HG03521 (cell line): ENCODE measurements at regions not wholly inside any gene's neighbourhood (a gene's known extent, or its start where the extent isn't known, plus 50 kb on each side); places are given as distances from the start of the nearest gene placed in this dataset.
A peak's percentile ranks its signal among the peaks of the same experiment; 100 is the strongest.
"Not testable (repeated sequence)": the region's sequence is repeated elsewhere in the genome, so short reads cannot be mapped to it uniquely, and the experiment has no call there.

Experiments
- ATAC-seq: cut with Tn5 transposase; IDR thresholded peaks from one replicate; pipeline ENCODE4 v1.9.1; 2021; ENCODE audit warnings: mild to moderate bottlenecking, moderate library complexity; ENCODE audit not compliant: unreplicated experiment

GRCh38 chr13:50226515-50227155, 211.4 kb downstream of the KCNRG start:
- ATAC-seq: no peak

GRCh38 chr13:50227361-50227760, 212.1 kb downstream of the KCNRG start:
- ATAC-seq: no peak

DNA sequence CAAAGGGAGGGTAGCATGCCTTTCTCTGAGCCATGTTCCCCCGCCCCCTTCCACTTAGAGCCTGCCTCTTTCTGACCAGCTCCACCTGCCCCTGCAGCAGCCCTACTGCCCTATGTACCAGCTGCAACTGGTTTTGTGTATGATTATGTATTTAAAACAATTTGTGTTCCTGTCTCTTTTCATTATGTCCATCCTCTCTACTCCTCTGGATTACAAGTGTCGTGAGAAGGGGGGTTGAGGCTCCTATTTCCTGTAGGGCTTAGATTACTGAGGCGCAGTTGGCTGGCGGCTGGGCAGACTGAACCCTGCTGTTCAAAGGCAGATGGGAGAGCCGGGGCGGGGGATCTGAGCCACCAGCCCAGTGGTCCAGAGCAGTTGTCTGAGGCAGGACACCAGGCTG, 213.3 kb downstream of the KCNRG start:
- ATAC-seq: no peak

- no peak for ATAC-seq
These were observed 214.9 kb downstream of the KCNRG start for GRCh38 chr13:50229960-50230661.

DNA sequence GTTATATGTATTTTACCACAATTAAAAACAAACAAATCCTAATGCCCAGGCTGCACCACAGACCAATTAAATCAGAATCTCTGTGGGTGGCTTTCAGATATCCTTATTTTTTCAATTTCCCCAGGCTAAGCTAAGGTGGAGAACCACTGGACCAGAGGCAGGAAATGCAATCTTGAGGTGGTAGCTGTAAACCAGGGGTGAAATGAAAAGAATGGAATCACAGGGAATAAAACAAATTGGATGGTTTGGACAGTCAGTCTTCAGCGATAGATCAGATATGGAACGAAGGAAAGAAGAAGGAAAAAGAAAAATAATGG, 215.4 kb downstream of the KCNRG start:
- no peak for ATAC-seq

GRCh38 chr13:50233574-50233973, 218.3 kb downstream of the KCNRG start:
- ATAC-seq: not testable (repeated sequence)

DNA sequence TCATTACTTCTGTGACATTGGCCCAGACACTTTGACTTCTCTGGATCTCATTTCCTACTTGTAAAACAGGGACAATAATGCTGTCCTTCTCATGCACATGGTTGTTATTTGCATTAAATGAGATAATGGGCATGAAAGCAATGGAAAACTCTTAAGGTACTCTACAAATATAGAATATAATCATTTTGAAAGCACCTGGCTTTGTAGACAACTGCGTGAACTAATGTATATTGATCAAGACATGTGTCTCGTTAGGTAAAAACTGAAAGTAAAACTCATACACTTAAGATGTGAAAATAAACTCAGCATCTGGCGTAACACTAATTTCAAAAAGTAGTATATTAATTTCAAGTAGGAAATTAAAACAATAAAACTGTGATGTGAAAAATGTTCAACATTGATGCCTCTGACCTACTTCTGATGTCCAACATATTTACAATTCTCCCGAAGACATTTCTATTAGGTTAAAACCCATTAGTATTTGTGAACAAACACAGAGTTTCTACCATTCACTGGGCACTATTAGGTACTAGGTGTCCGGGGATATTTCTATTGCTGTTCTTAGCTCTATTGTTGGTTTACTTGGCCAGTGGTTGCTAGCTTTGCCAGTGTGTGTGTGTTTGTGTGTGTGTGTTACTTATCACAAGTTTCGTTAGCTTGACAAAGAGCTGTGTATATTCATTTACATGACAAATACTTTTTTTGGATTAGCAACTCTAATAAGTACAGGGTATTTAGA, 220.5 kb downstream of the KCNRG start:
- ATAC-seq: no peak

DNA sequence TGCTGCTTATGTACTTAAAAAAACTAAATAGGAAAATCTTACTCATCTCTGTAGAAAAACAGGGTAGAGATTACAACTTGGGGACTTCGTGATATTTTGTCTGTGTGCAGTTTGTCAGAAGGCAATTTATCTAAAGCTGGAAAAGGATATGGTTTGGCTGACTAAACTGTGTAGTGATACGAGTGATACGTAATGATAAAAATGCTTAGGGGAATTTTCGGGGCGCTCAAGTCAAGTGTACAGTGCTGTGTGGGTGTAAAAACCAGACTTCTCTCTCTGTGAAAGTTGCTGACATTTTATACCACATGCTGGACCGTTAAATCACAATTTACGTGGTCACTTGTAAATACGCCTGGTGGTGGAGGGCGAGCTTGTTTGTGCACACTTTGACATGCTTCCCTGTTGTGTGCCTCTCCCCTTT, 221.7 kb downstream of the KCNRG start:
- ATAC-seq: peak; percentile 93

DNA sequence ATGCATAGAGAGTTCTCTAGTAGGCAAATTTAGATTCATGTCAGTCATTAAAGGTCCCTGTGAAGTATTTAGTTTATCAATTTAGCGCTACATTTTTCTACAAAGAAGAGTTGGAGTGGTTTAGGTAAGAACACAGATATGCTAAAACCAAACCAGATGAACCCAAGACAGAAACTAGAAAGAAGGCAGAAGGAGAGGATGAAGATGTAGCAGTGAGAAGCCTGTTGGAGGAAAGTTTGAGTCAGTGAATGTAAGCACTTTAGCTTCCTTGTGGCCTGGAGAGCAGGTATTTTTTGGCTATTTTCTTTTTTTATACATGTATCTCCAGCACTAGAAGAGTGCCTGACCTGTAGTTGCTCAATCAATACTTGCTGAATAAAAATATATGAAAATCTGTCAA, 223.7 kb downstream of the KCNRG start:
- no peak for ATAC-seq

GRCh38 chr13:50241479-50241878, 226.2 kb downstream of the KCNRG start:
- ATAC-seq: no peak

- ATAC-seq: no peak
These were observed 228.7 kb downstream of the KCNRG start for GRCh38 chr13:50243931-50244330.

DNA sequence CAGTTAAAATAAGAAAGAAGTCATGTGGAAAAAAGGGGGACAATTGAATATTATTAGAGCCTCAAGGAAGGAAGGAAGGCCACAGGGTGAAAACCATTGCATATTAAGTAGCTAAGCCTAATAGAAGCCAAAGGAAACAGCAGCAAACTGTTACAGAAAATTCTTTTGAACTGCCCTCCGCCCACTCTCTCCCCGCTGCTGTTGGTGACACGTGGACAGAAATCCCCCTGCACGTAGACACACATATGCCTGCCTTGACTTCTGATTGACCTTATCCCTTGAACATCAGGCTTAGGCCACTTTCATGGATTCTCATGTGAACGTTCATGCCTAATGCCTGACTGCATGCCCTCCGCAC, 229.1 kb downstream of the KCNRG start:
- no peak for ATAC-seq

- peak; percentile 84 for ATAC-seq
These were observed 229.7 kb downstream of the KCNRG start for GRCh38 chr13:50244713-50245574.

GRCh38 chr13:50247223-50247622, 232.0 kb downstream of the KCNRG start:
- ATAC-seq: no peak

DNA sequence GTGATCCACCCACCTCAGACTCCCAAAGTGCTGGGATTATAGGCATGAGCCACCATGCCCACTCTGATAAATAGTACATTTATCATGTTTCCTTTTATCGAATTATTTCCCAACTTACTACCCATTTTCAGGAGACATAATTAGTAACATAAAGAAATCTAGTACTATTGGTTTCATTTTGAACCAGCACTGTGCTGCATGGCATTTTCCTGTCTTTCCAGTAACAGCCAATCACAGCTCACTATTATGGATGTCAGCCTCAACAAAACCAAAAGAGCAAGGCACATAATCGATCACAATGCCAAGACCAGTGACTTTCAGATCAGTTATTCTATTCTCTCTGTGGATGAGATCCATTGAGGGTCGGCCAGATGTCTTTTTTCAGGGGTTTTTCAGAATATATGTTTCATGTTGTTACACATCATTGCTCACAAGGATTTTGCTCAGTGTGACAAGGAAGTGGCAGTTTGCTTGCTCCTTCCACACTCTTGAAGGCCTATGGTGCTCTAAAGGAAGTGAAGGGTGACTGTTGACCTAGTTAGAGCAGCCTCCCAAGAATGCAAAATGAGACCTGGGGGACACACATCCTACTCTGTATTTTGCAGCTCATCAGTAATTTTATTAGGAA, 233.4 kb downstream of the KCNRG start:
- no peak for ATAC-seq

DNA sequence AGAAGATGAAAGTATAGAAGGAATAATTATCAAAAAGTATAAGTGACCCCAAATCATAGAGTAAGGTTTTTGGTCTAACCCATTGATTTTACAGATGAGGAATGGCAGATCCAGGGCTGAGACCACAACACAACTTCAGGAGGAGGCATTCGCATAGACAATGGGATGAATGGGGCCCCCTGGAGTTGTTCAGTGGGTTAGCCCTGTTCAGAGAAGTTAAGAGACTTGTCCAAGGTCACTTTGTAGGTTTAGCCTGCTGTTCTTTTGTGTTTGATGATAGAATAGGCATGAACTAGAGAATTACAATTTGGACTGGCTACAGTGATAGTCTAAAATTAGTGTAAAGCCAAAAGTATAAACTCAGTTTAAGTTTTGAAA, 233.9 kb downstream of the KCNRG start:
- ATAC-seq: no peak

DNA sequence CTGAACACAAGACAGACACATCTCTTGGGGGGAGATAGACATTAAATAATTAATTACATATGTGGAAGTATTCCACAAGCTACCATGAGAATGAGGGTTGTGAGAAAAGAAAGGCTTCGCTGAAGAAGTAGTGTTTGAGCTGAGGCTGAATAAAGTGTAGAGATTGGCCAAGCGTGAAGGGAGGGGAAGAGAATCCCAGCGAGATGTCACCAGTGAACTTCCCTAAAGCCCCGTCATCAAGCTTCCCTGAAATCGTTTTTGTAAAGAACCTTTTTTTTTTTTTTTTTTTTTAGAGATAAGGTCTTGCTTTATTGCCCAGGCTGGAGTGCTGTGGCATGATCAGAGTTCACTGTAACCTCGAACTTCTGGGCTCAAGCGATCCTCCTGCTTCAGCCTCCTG, 235.2 kb downstream of the KCNRG start:
- ATAC-seq: no peak

GRCh38 chr13:50255639-50256038, 240.4 kb downstream of the KCNRG start:
- ATAC-seq: no peak

- not testable (repeated sequence) for ATAC-seq
These were observed 241.5 kb downstream of the KCNRG start for GRCh38 chr13:50256536-50257321.

- no peak for ATAC-seq
These were observed 242.4 kb downstream of the KCNRG start for GRCh38 chr13:50257646-50258045.
